ENCODE measurements at regions not wholly inside any gene's neighbourhood (a gene's known extent, or its start where the extent isn't known, plus 50 kb on each side); places are given as distances from the start of the nearest gene placed in this dataset.

- no peak for DNase-seq
- CTCF ChIA-PET: interaction anchor here (0.6 kb wide), 1 partner anchor 1741 kb away, joined by 3 read pairs; no protein-coding TSS in a partner anchor
- Mint-ChIP-seq H3K9me3 (peaks cover 7% of the 10 kb centered on the region), H3K27me3 (ENCODE audit: low read depth) (no peaks in the 10 kb centered on the region), H3K4me1 (ENCODE audit: low read depth) (no peaks in the 10 kb centered on the region), H3K27ac (no peak overlapping the region), H3K4me3 (no peak overlapping the region), H3K36me3 (ENCODE audit: low read depth) (no peaks in the 10 kb centered on the region)
- intact Hi-C loops (cut with micrococcal nuclease): no loop called here
Observed at GRCh38 chr20:6976106-6976900, 208.8 kb downstream of the BMP2 start.

GRCh38 chr20:6979621-6980020 is 212.1 kb downstream of the BMP2 start:
- Mint-ChIP-seq H3K36me3 (ENCODE audit: low read depth) (no peaks in the 10 kb centered on the region), H3K27me3 (ENCODE audit: low read depth) (no peaks in the 10 kb centered on the region), H3K9me3 (peaks cover 7% of the 10 kb centered on the region), H3K4me3 (no peak overlapping the region), H3K4me1 (ENCODE audit: low read depth) (no peaks in the 10 kb centered on the region), H3K27ac (no peak overlapping the region)
- no peak for DNase-seq
- CTCF ChIA-PET: no interaction called here
- intact Hi-C loops (cut with micrococcal nuclease): no loop called here

GRCh38 chr20:6993011-6993410 is 225.5 kb downstream of the BMP2 start:
- H3K4me1 Mint-ChIP-seq (ENCODE audit: low read depth): no peaks in the 10 kb centered on the region
- intact Hi-C loops (cut with micrococcal nuclease): no loop called here
- H3K4me3 Mint-ChIP-seq: no peak overlapping the region
- H3K27ac Mint-ChIP-seq: no peak overlapping the region
- CTCF ChIA-PET: no interaction called here
- no peak for DNase-seq
- peaks cover 10% of the 10 kb centered on the region for H3K9me3 Mint-ChIP-seq
- no peaks in the 10 kb centered on the region for H3K27me3 Mint-ChIP-seq (ENCODE audit: low read depth)
- no peaks in the 10 kb centered on the region for H3K36me3 Mint-ChIP-seq (ENCODE audit: low read depth)

GRCh38 chr20:6993511-6993910 is 226.0 kb downstream of the BMP2 start:
- CTCF ChIA-PET: no interaction called here
- DNase-seq: no peak
- Mint-ChIP-seq H3K4me1 (ENCODE audit: low read depth) (no peaks in the 10 kb centered on the region), H3K27me3 (ENCODE audit: low read depth) (no peaks in the 10 kb centered on the region), H3K9me3 (peaks cover 10% of the 10 kb centered on the region), H3K27ac (no peak overlapping the region), H3K4me3 (no peak overlapping the region), H3K36me3 (ENCODE audit: low read depth) (no peaks in the 10 kb centered on the region)
- intact Hi-C loops (cut with micrococcal nuclease): no loop called here

GRCh38 chr20:6994452-6994851 is 227.0 kb downstream of the BMP2 start:
- Mint-ChIP-seq H3K4me3 (no peak overlapping the region), H3K27ac (no peak overlapping the region), H3K27me3 (ENCODE audit: low read depth) (no peaks in the 10 kb centered on the region), H3K9me3 (peaks cover 10% of the 10 kb centered on the region), H3K4me1 (ENCODE audit: low read depth) (no peaks in the 10 kb centered on the region), H3K36me3 (ENCODE audit: low read depth) (no peaks in the 10 kb centered on the region)
- DNase-seq: no peak
- intact Hi-C loops (cut with micrococcal nuclease): no loop called here
- CTCF ChIA-PET: no interaction called here

- Mint-ChIP-seq H3K27me3 (ENCODE audit: low read depth) (no peaks in the 10 kb centered on the region), H3K27ac (no peak overlapping the region), H3K36me3 (ENCODE audit: low read depth) (no peaks in the 10 kb centered on the region), H3K4me1 (ENCODE audit: low read depth) (no peaks in the 10 kb centered on the region), H3K9me3 (peaks cover 4% of the 10 kb centered on the region), H3K4me3 (no peak overlapping the region)
- no peak for DNase-seq
- CTCF ChIA-PET: no interaction called here
- intact Hi-C loops (cut with micrococcal nuclease): no loop called here
Observed at GRCh38 chr20:6998909-6999308, 231.4 kb downstream of the BMP2 start.

- H3K4me3 Mint-ChIP-seq: no peak overlapping the region
- H3K27me3 Mint-ChIP-seq (ENCODE audit: low read depth): no peaks in the 10 kb centered on the region
- peaks cover 1% of the 10 kb centered on the region for H3K9me3 Mint-ChIP-seq
- no peaks in the 10 kb centered on the region for H3K36me3 Mint-ChIP-seq (ENCODE audit: low read depth)
- no peak overlapping the region for H3K27ac Mint-ChIP-seq
- no peaks in the 10 kb centered on the region for H3K4me1 Mint-ChIP-seq (ENCODE audit: low read depth)
- CTCF ChIA-PET: no interaction called here
- no peak for DNase-seq
- intact Hi-C loops (cut with micrococcal nuclease): no loop called here
Observed at GRCh38 chr20:6999381-6999780, 231.9 kb downstream of the BMP2 start.

- intact Hi-C loops (cut with micrococcal nuclease): no loop called here
- Mint-ChIP-seq H3K4me3 (no peak overlapping the region), H3K27ac (no peak overlapping the region), H3K27me3 (ENCODE audit: low read depth) (no peaks in the 10 kb centered on the region), H3K36me3 (ENCODE audit: low read depth) (no peaks in the 10 kb centered on the region), H3K9me3 (peaks cover 10% of the 10 kb centered on the region), H3K4me1 (ENCODE audit: low read depth) (no peaks in the 10 kb centered on the region)
- CTCF ChIA-PET: no interaction called here
- no peak for DNase-seq
Observed at GRCh38 chr20:7003598-7003997, 236.1 kb downstream of the BMP2 start.

GRCh38 chr20:7004801-7005200 is 237.3 kb downstream of the BMP2 start:
- H3K4me3 Mint-ChIP-seq: no peak overlapping the region
- no peaks in the 10 kb centered on the region for H3K4me1 Mint-ChIP-seq (ENCODE audit: low read depth)
- no peaks in the 10 kb centered on the region for H3K36me3 Mint-ChIP-seq (ENCODE audit: low read depth)
- H3K9me3 Mint-ChIP-seq: peaks cover 14% of the 10 kb centered on the region
- CTCF ChIA-PET: no interaction called here
- no peaks in the 10 kb centered on the region for H3K27me3 Mint-ChIP-seq (ENCODE audit: low read depth)
- intact Hi-C loops (cut with micrococcal nuclease): no loop called here
- H3K27ac Mint-ChIP-seq: no peak overlapping the region
- DNase-seq: no peak

GRCh38 chr20:7010527-7010926 is 243.0 kb downstream of the BMP2 start:
- H3K27ac Mint-ChIP-seq: no peak overlapping the region
- CTCF ChIA-PET: no interaction called here
- peaks cover 19% of the 10 kb centered on the region for H3K9me3 Mint-ChIP-seq
- H3K27me3 Mint-ChIP-seq (ENCODE audit: low read depth): no peaks in the 10 kb centered on the region
- no peaks in the 10 kb centered on the region for H3K4me1 Mint-ChIP-seq (ENCODE audit: low read depth)
- intact Hi-C loops (cut with micrococcal nuclease): no loop called here
- H3K4me3 Mint-ChIP-seq: no peak overlapping the region
- DNase-seq: no peak
- H3K36me3 Mint-ChIP-seq (ENCODE audit: low read depth): no peaks in the 10 kb centered on the region

- CTCF ChIA-PET: no interaction called here
- H3K27ac Mint-ChIP-seq: no peak overlapping the region
- no peak for DNase-seq
- no peaks in the 10 kb centered on the region for H3K36me3 Mint-ChIP-seq (ENCODE audit: low read depth)
- no peak overlapping the region for H3K4me3 Mint-ChIP-seq
- peaks cover 5% of the 10 kb centered on the region for H3K9me3 Mint-ChIP-seq
- no peaks in the 10 kb centered on the region for H3K27me3 Mint-ChIP-seq (ENCODE audit: low read depth)
- no peaks in the 10 kb centered on the region for H3K4me1 Mint-ChIP-seq (ENCODE audit: low read depth)
- intact Hi-C loops (cut with micrococcal nuclease): no loop called here
Observed at GRCh38 chr20:7015257-7015656, 247.8 kb downstream of the BMP2 start.

- no peaks in the 10 kb centered on the region for H3K27me3 Mint-ChIP-seq (ENCODE audit: low read depth)
- CTCF ChIA-PET: no interaction called here
- peaks cover 1% of the 10 kb centered on the region for H3K36me3 Mint-ChIP-seq (ENCODE audit: low read depth)
- no peak for DNase-seq
- H3K27ac Mint-ChIP-seq: no peak overlapping the region
- no peaks in the 10 kb centered on the region for H3K4me1 Mint-ChIP-seq (ENCODE audit: low read depth)
- no peak overlapping the region for H3K4me3 Mint-ChIP-seq
- intact Hi-C loops (cut with micrococcal nuclease): no loop called here
- H3K9me3 Mint-ChIP-seq: peaks cover 14% of the 10 kb centered on the region
Observed at GRCh38 chr20:7022597-7022996, 255.1 kb downstream of the BMP2 start.

GRCh38 chr20:7025635-7026034 is 258.1 kb downstream of the BMP2 start:
- no peaks in the 10 kb centered on the region for H3K27me3 Mint-ChIP-seq (ENCODE audit: low read depth)
- H3K9me3 Mint-ChIP-seq: peaks cover 14% of the 10 kb centered on the region
- H3K36me3 Mint-ChIP-seq (ENCODE audit: low read depth): peaks cover 1% of the 10 kb centered on the region
- no peak overlapping the region for H3K27ac Mint-ChIP-seq
- intact Hi-C loops (cut with micrococcal nuclease): no loop called here
- no peaks in the 10 kb centered on the region for H3K4me1 Mint-ChIP-seq (ENCODE audit: low read depth)
- DNase-seq: no peak
- CTCF ChIA-PET: no interaction called here
- H3K4me3 Mint-ChIP-seq: no peak overlapping the region
